ENCODE measurements at regions not wholly inside any gene's neighbourhood (a gene's known extent, or its start where the extent isn't known, plus 50 kb on each side); places are given as distances from the start of the nearest gene placed in this dataset. TPM values are rescaled to one million over a fixed set of nuclear protein-coding genes. Genes with fewer than 3 reads are reported as not detected.

Small RNA genes lying in the stretch of these regions (small RNA-seq; reads per million reads assigned to genes)
- gene AL079307.3, result not detected
